IMR-90 (cell line): ENCODE measurements at regions not wholly inside any gene's neighbourhood (a gene's known extent, or its start where the extent isn't known, plus 50 kb on each side); places are given as distances from the start of the nearest gene placed in this dataset.

Experiments used
- ATAC-seq: fragments of 200-7000 bp; cut with Tn5 transposase; 2 replicates; pipeline ENCODE4 v1.9.1; 2020; ENCODE audit warnings: low read depth, mild to moderate bottlenecking, moderate library complexity
- BruUV-seq: library from RNA; stranded (reverse); fragments of 400-500 nt; replicated peaks from 2 replicates; lab custom pipeline; 2021; lab: Mats Ljungman, UMichigan
- CTCF ChIA-PET: fragments of 300-600 bp; formaldehyde crosslinking; extraction: SDS; loops from one replicate; lab custom pipeline; 2021; ENCODE audit warnings: antibody characterized with exemption; lab: Yijun Ruan, JAX
- POLR2A ChIA-PET: fragments of 300-600 bp; sonication (Branson Sonifier 250); formaldehyde crosslinking; loops from one replicate; lab custom pipeline; 2022; ENCODE audit warnings: antibody characterized with exemption; ENCODE audit not compliant: unreplicated experiment; lab: Charles Lee
- DNase-seq: peaks from one replicate; pipeline ENCODE4 v3.0.0; 2013
- H2AFZ ChIP-seq: replicated peaks from 2 replicates; pipeline ENCODE3; 2013; ENCODE audit warnings: low read length, mild to moderate bottlenecking; ENCODE audit not compliant: poor library complexity
- H2AK5ac ChIP-seq: 2 replicates; pipeline ENCODE4 v1.6.1; 2013; ENCODE audit warnings: low read depth, low read length, inconsistent platforms
- H2AK9ac ChIP-seq: replicated peaks from 2 replicates; pipeline ENCODE3; 2013; ENCODE audit warnings: mild to moderate bottlenecking, low read depth, low read length, moderate library complexity; ENCODE audit not compliant: poor library complexity
- H2BK120ac ChIP-seq: 2 replicates; pipeline ENCODE4 v1.6.1; 2013; ENCODE audit warnings: low read depth, low read length, inconsistent platforms
- H2BK15ac ChIP-seq: 3 replicates; pipeline ENCODE4 v1.6.1; 2013; ENCODE audit warnings: low read depth, low read length, inconsistent platforms
- H2BK20ac ChIP-seq: 2 replicates; pipeline ENCODE4 v1.6.1; 2013; ENCODE audit warnings: low read depth, mild to moderate bottlenecking, inconsistent platforms, low read length, moderate library complexity
- H2BK5ac ChIP-seq: 2 replicates; pipeline ENCODE4 v1.6.1; 2013; ENCODE audit warnings: mild to moderate bottlenecking, low read depth, low read length, inconsistent platforms; ENCODE audit not compliant: poor library complexity, severe bottlenecking
- H3K14ac ChIP-seq: replicated peaks from 2 replicates; pipeline ENCODE4 v1.6.1; 2013; ENCODE audit warnings: low read depth, low read length, inconsistent platforms
- H3K18ac ChIP-seq: 2 replicates; pipeline ENCODE4 v1.6.1; 2013; ENCODE audit warnings: low read depth, low read length, control low read depth
- H3K23ac ChIP-seq: 2 replicates; pipeline ENCODE4 v1.6.1; 2013; ENCODE audit warnings: low read depth, low read length, inconsistent platforms
- H3K27ac ChIP-seq: 2 replicates; pipeline ENCODE4 v1.5.1; 2013; ENCODE audit warnings: mild to moderate bottlenecking, control low read depth, low read length; ENCODE audit not compliant: insufficient read depth
- H3K27me3 ChIP-seq: 2 replicates; pipeline ENCODE4 v1.6.1; 2013; ENCODE audit warnings: low read length; ENCODE audit not compliant: control insufficient read depth, insufficient read depth
- H3K36me3 ChIP-seq: 2 replicates; pipeline ENCODE4 v1.6.1; 2013; ENCODE audit warnings: low read length, mixed read lengths; ENCODE audit not compliant: control insufficient read depth, insufficient read depth
- H3K4ac ChIP-seq: 2 replicates; pipeline ENCODE4 v1.6.1; 2013; ENCODE audit warnings: low read depth, low read length, inconsistent platforms
- H3K4me1 ChIP-seq: 2 replicates; pipeline ENCODE4 v1.6.1; 2013; ENCODE audit warnings: low read length, mixed read lengths; ENCODE audit not compliant: control insufficient read depth, insufficient read depth
- H3K4me2 ChIP-seq: 2 replicates; pipeline ENCODE4 v1.6.1; 2013; ENCODE audit warnings: low read depth, mild to moderate bottlenecking, control low read depth, low read length, moderate library complexity
- H3K4me3 ChIP-seq: 2 replicates; pipeline ENCODE4 v1.5.1; 2013; ENCODE audit warnings: low read depth, mild to moderate bottlenecking, control low read depth, low read length, moderate library complexity; ENCODE audit not compliant: insufficient read depth
- H3K56ac ChIP-seq: 2 replicates; pipeline ENCODE4 v1.6.1; 2013; ENCODE audit warnings: low read length, inconsistent platforms; ENCODE audit not compliant: insufficient read depth; ENCODE audit errors: extremely low read depth
- H3K79me1 ChIP-seq, 2 experiments: 2 replicates each; pipeline ENCODE4 v1.6.1; 2013; ENCODE audit warnings: low read length in 2 of 2, inconsistent platforms in 1 of 2, low read depth in 1 of 2
- H3K9ac ChIP-seq: 2 replicates; pipeline ENCODE4 v1.6.1; 2013; ENCODE audit warnings: low read depth, low read length, control low read depth
- H3K9me1 ChIP-seq: 2 replicates; pipeline ENCODE4 v1.6.1; 2013; ENCODE audit warnings: low read length, inconsistent platforms; ENCODE audit not compliant: insufficient read depth
- H3K9me3 ChIP-seq: 2 replicates; pipeline ENCODE4 v1.6.1; 2013; ENCODE audit warnings: low read length; ENCODE audit not compliant: control insufficient read depth, insufficient read depth
- H4K20me1 ChIP-seq: 2 replicates; pipeline ENCODE4 v1.6.1; 2013; ENCODE audit warnings: low read length, inconsistent platforms; ENCODE audit not compliant: insufficient read depth
- H4K5ac ChIP-seq: 2 replicates; pipeline ENCODE4 v1.6.1; 2013; ENCODE audit warnings: mild to moderate bottlenecking, low read depth, low read length, control low read depth
- H4K8ac ChIP-seq, 2 experiments: 2 replicates each; pipeline ENCODE4 v1.6.1; 2013; ENCODE audit warnings: low read depth in 2 of 2, low read length in 2 of 2, control low read depth in 1 of 2, inconsistent platforms in 1 of 2
- H4K91ac ChIP-seq: 2 replicates; pipeline ENCODE4 v1.6.1; 2013; ENCODE audit warnings: low read depth, low read length, inconsistent platforms; ENCODE audit not compliant: insufficient read depth
- BHLHE40 ChIP-seq: fragments of 150-350 bp; IDR thresholded peaks from 2 replicates; pipeline ENCODE4 v1.6.1; 2016; ENCODE audit warnings: mild to moderate bottlenecking, low read depth, low read length
- CHD1 ChIP-seq: IDR thresholded peaks from 2 replicates; pipeline ENCODE4 v1.6.1; 2012; ENCODE audit warnings: low read depth, low read length, improper control_type of control experiment
- FOS ChIP-seq: fragments of 150-350 bp; IDR thresholded peaks from 2 replicates; pipeline ENCODE4 v1.6.1; 2016; ENCODE audit warnings: low read depth, low read length
- MAFK ChIP-seq: IDR thresholded peaks from 2 replicates; pipeline ENCODE4 v1.6.1; 2012; ENCODE audit warnings: low read depth, low read length, improper control_type of control experiment
- MAZ ChIP-seq: IDR thresholded peaks from 2 replicates; pipeline ENCODE4 v1.6.1; 2012; ENCODE audit warnings: low read depth, mild to moderate bottlenecking, low read length, improper control_type of control experiment, moderate library complexity, borderline replicate concordance
- MXI1 ChIP-seq: IDR thresholded peaks from 2 replicates; pipeline ENCODE4 v1.6.1; 2012; ENCODE audit warnings: low read depth, mild to moderate bottlenecking, low read length, moderate library complexity, borderline replicate concordance
- NFE2L2 ChIP-seq: fragments of 150-350 bp; IDR thresholded peaks from 2 replicates; pipeline ENCODE4 v1.6.1; 2016; ENCODE audit warnings: low read depth, mild to moderate bottlenecking, low read length
- POLR2A ChIP-seq: IDR thresholded peaks from 2 replicates; pipeline ENCODE4 v1.6.1; 2012; ENCODE audit warnings: mild to moderate bottlenecking, low read depth, low read length
- RCOR1 ChIP-seq: IDR thresholded peaks from 2 replicates; pipeline ENCODE4 v1.6.1; 2012; ENCODE audit warnings: mild to moderate bottlenecking, low read length, improper control_type of control experiment; ENCODE audit not compliant: insufficient replicate concordance
- WGBS, 2 experiments: methylation state at CpG; one replicate each; pipeline versions ENCODE4 v1.1.5 to v1.1.7; 2013; ENCODE audit warnings: missing lambda C conversion rate in 2 of 2; ENCODE audit not compliant: insufficient read length in 1 of 2; ENCODE audit errors: extremely low coverage in 2 of 2; 5-methylcytosine and 5-hydroxymethylcytosine counted together
- dilution Hi-C: fragments of 300-500 bp; cut with HindIII; formaldehyde crosslinking; loops from one replicate; pipeline ENCODE4 v1.14.3; 2018; ENCODE audit warnings: low sequenced_read_pairs; ENCODE audit not compliant: unreplicated experiment
- in situ Hi-C: fragments of 300-500 bp; cut with MboI; formaldehyde crosslinking; loops from 3 replicates; pipeline ENCODE4 v1.14.3; 2019; ENCODE audit warnings: low sequenced_read_pairs, inconsistent platforms, mixed read lengths
- intact Hi-C: fragments of 100-400 bp; cut with micrococcal nuclease; formaldehyde crosslinking; loops from 2 replicates; pipeline ENCODE4 v1.10.0; 2022
- TF ChIP-seq, protein P1 (sequence below): conservative IDR thresholded peaks from 2 replicates; pipeline ENCODE4 v1.5.1; 2012; ENCODE audit warnings: mild to moderate bottlenecking, low read depth, low read length, improper control_type of control experiment
- TF ChIP-seq, protein P2 (sequence below): fragments of 150-350 bp; IDR thresholded peaks from 2 replicates; pipeline ENCODE4 v1.6.1; 2016; ENCODE audit warnings: low read depth, mild to moderate bottlenecking, low read length, moderate library complexity, borderline replicate concordance
- TF ChIP-seq, protein P3 (sequence below): fragments of 150-350 bp; IDR thresholded peaks from 2 replicates; pipeline ENCODE4 v1.6.1; 2017; ENCODE audit warnings: mild to moderate bottlenecking, antibody characterized with exemption, low read length, low read depth

GRCh38 chr10:6737758-6738111 is 157.7 kb upstream of the PRKCQ start:
- H3K27me3 ChIP-seq: no peaks in the 10 kb centered on the region
- H3K23ac ChIP-seq: peak overlapping the region; percentile 32; the same call in 1 of the 2 replicates
- peaks cover 14% of the 10 kb centered on the region for H3K9me1 ChIP-seq
- DNase-seq (no peak), ATAC-seq (no peak)
- no peak overlapping the region for H3K4me3 ChIP-seq
- H2BK120ac ChIP-seq: peak overlapping the region; percentile 91
- H3K9me3 ChIP-seq: no peaks in the 10 kb centered on the region
- H3K79me1 ChIP-seq: no peaks in the 10 kb centered on the region; a peak in 1 of 4 replicates
- TF ChIP-seq, protein P1, sequence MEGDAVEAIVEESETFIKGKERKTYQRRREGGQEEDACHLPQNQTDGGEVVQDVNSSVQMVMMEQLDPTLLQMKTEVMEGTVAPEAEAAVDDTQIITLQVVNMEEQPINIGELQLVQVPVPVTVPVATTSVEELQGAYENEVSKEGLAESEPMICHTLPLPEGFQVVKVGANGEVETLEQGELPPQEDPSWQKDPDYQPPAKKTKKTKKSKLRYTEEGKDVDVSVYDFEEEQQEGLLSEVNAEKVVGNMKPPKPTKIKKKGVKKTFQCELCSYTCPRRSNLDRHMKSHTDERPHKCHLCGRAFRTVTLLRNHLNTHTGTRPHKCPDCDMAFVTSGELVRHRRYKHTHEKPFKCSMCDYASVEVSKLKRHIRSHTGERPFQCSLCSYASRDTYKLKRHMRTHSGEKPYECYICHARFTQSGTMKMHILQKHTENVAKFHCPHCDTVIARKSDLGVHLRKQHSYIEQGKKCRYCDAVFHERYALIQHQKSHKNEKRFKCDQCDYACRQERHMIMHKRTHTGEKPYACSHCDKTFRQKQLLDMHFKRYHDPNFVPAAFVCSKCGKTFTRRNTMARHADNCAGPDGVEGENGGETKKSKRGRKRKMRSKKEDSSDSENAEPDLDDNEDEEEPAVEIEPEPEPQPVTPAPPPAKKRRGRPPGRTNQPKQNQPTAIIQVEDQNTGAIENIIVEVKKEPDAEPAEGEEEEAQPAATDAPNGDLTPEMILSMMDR: no peak
- TF ChIP-seq POLR2A (no peak), MXI1 (no peak), MAFK (no peak), FOS (no peak), RCOR1 (no peak), BHLHE40 (no peak), CHD1 (no peak), MAZ (no peak), NFE2L2 (no peak)
- TF ChIP-seq, protein P2, sequence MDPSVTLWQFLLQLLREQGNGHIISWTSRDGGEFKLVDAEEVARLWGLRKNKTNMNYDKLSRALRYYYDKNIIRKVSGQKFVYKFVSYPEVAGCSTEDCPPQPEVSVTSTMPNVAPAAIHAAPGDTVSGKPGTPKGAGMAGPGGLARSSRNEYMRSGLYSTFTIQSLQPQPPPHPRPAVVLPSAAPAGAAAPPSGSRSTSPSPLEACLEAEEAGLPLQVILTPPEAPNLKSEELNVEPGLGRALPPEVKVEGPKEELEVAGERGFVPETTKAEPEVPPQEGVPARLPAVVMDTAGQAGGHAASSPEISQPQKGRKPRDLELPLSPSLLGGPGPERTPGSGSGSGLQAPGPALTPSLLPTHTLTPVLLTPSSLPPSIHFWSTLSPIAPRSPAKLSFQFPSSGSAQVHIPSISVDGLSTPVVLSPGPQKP: no peak
- TF ChIP-seq, protein P3, sequence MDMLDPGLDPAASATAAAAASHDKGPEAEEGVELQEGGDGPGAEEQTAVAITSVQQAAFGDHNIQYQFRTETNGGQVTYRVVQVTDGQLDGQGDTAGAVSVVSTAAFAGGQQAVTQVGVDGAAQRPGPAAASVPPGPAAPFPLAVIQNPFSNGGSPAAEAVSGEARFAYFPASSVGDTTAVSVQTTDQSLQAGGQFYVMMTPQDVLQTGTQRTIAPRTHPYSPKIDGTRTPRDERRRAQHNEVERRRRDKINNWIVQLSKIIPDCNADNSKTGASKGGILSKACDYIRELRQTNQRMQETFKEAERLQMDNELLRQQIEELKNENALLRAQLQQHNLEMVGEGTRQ: no peak
- intact Hi-C loops: no loop called here
- no peaks in the 10 kb centered on the region for H3K36me3 ChIP-seq
- H3K56ac ChIP-seq: no peak overlapping the region
- no peak overlapping the region for H3K9ac ChIP-seq
- H2BK15ac ChIP-seq: peak overlapping the region; percentile 25; the same call in 1 of the 3 replicates
- POLR2A ChIA-PET: interaction anchor here (0.7 kb wide), 1 partner anchor 9 kb away, joined by 3 read pairs; no protein-coding TSS in a partner anchor
- H2AK9ac ChIP-seq: peak overlapping the region; percentile 93
- peak overlapping the region; percentile 86 for H2BK20ac ChIP-seq
- peak overlapping the region; percentile 54; the same call in 1 of the 2 replicates for H4K5ac ChIP-seq
- H4K20me1 ChIP-seq: no peaks in the 10 kb centered on the region
- peak overlapping the region; percentile 0 to 94; a peak in 3 of 4 replicates for H4K8ac ChIP-seq
- H3K14ac ChIP-seq: peak overlapping the region; percentile 74
- peak overlapping the region; percentile 96 for H2BK5ac ChIP-seq
- dilution Hi-C loops: no loop called here
- H3K4me1 ChIP-seq: peaks cover 28% of the 10 kb centered on the region
- H3K27ac ChIP-seq: peak overlapping the region; percentile 80
- H4K91ac ChIP-seq: peak overlapping the region; percentile 94
- in situ Hi-C loops: loop anchor here (25.0 kb wide), 2 partner anchors 500 to 1050 kb away; partner anchors contain the start of genes ATP5F1C and KIN
- H3K4me2 ChIP-seq: peak overlapping the region; percentile 77
- H2AFZ ChIP-seq: peak overlapping the region; percentile 90
- H3K18ac ChIP-seq: peak overlapping the region; percentile 87
- no TSS peak for BruUV-seq
- H3K4ac ChIP-seq: peak overlapping the region; percentile 91
- H2AK5ac ChIP-seq: peak overlapping the region; percentile 66
- 44% methylated on average over 3 of the region's 6 CpGs; no CpG with 5 or more reads in 1 of the 2 experiments for WGBS, 2 experiments
- CTCF ChIA-PET: interaction anchor here (0.9 to 1.8 kb wide), 2 partner anchors 11 to 49 kb away, joined by 4 read pairs; no protein-coding TSS in a partner anchor
